ENCODE measurements at regions not wholly inside any gene's neighbourhood (a gene's known extent, or its start where the extent isn't known, plus 50 kb on each side); places are given as distances from the start of the nearest gene placed in this dataset.
"Not testable (repeated sequence)": the region's sequence is repeated elsewhere in the genome, so short reads cannot be mapped to it uniquely, and the experiment has no call there.

GRCh38 chr1:149712154-149712927, 70.2 kb upstream of the FCGR1A start (continued):
- TF ChIP-seq, protein P1, sequence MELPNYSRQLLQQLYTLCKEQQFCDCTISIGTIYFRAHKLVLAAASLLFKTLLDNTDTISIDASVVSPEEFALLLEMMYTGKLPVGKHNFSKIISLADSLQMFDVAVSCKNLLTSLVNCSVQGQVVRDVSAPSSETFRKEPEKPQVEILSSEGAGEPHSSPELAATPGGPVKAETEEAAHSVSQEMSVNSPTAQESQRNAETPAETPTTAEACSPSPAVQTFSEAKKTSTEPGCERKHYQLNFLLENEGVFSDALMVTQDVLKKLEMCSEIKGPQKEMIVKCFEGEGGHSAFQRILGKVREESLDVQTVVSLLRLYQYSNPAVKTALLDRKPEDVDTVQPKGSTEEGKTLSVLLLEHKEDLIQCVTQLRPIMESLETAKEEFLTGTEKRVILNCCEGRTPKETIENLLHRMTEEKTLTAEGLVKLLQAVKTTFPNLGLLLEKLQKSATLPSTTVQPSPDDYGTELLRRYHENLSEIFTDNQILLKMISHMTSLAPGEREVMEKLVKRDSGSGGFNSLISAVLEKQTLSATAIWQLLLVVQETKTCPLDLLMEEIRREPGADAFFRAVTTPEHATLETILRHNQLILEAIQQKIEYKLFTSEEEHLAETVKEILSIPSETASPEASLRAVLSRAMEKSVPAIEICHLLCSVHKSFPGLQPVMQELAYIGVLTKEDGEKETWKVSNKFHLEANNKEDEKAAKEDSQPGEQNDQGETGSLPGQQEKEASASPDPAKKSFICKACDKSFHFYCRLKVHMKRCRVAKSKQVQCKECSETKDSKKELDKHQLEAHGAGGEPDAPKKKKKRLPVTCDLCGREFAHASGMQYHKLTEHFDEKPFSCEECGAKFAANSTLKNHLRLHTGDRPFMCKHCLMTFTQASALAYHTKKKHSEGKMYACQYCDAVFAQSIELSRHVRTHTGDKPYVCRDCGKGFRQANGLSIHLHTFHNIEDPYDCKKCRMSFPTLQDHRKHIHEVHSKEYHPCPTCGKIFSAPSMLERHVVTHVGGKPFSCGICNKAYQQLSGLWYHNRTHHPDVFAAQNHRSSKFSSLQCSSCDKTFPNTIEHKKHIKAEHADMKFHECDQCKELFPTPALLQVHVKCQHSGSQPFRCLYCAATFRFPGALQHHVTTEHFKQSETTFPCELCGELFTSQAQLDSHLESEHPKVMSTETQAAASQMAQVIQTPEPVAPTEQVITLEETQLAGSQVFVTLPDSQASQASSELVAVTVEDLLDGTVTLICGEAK (IDR thresholded peaks at IDR 0.05): peak; percentile 79
- TF ChIP-seq, protein P1 (CRISPR knock-in tag; IDR thresholded peaks at IDR 0.05): not testable (repeated sequence)
- TF ChIP-seq POLR3G (IDR thresholded peaks at IDR 0.05; ENCODE audit: extremely low read depth, insufficient read length, insufficient replicate concordance): peak; percentile 30
- peak; percentile 65 for TF ChIP-seq TEAD4 (IDR thresholded peaks at IDR 0.05; ENCODE audit: low read length)
- TF ChIP-seq TEAD4 (CRISPR knock-in tag; IDR thresholded peaks at IDR 0.05; ENCODE audit: borderline replicate concordance): not testable (repeated sequence)

- H3K4me2 ChIP-seq (ENCODE audit: insufficient read depth, low read length); H3K79me2 ChIP-seq (ENCODE audit: control insufficient read depth, insufficient read depth, low read length); POLR2A ChIA-PET; DNase-seq (ENCODE audit: extremely low read depth in 1 of 4, low spot score in 3 of 4); CTCF ChIA-PET (ENCODE audit: low intra/inter-chr PET ratio); H3K27ac ChIP-seq (ENCODE audit: extremely low read depth, low read depth, low read length); H3K4me1 ChIP-seq (replicated peaks in 1 of 2; ENCODE audit: control insufficient read depth in 2 of 2, insufficient read depth in 2 of 2, low read length in 2 of 2); H4K20me1 ChIP-seq (replicated peaks; ENCODE audit: control insufficient read depth, insufficient read depth, low read length); H3K9me3 ChIP-seq (replicated peaks; ENCODE audit: control insufficient read depth, insufficient read depth, low read depth, low read length); H3K4me3 ChIP-seq; intact Hi-C loops (cut with micrococcal nuclease); H3K9me1 ChIP-seq (ENCODE audit: control insufficient read depth, insufficient read depth, low read length); ATAC-seq; H3K36me3 ChIP-seq (ENCODE audit: control insufficient read depth, insufficient read depth, low read length); FAIRE-seq; H3K9ac ChIP-seq (ENCODE audit: insufficient read depth in 1 of 2, low read depth in 2 of 2, low read length in 2 of 2); H2AFZ ChIP-seq (ENCODE audit: low read depth, low read length); in situ Hi-C loops (cut with MboI); BruUV-seq (replicated peaks); H3K27me3 ChIP-seq (ENCODE audit: control insufficient read depth in 2 of 2, insufficient read depth in 2 of 2, low read length in 2 of 2): not testable (repeated sequence)
- WGBS (ENCODE audit: insufficient coverage, low coverage, missing lambda C conversion rate): no CpG with 5 or more reads among the region's 6 CpGs
Measured at GRCh38 chr1:149713513-149713912, 69.0 kb upstream of the FCGR1A start.

- H3K27me3 ChIP-seq (ENCODE audit: control insufficient read depth in 2 of 2, insufficient read depth in 2 of 2, low read length in 2 of 2); DNase-seq (ENCODE audit: extremely low read depth in 1 of 4, low spot score in 3 of 4); H3K79me2 ChIP-seq (ENCODE audit: control insufficient read depth, insufficient read depth, low read length); POLR2A ChIA-PET; H3K9me3 ChIP-seq (replicated peaks; ENCODE audit: control insufficient read depth, insufficient read depth, low read depth, low read length); H3K4me1 ChIP-seq (replicated peaks in 1 of 2; ENCODE audit: control insufficient read depth in 2 of 2, insufficient read depth in 2 of 2, low read length in 2 of 2); H2AFZ ChIP-seq (ENCODE audit: low read depth, low read length); H3K9ac ChIP-seq (ENCODE audit: insufficient read depth in 1 of 2, low read depth in 2 of 2, low read length in 2 of 2); H4K20me1 ChIP-seq (replicated peaks; ENCODE audit: control insufficient read depth, insufficient read depth, low read length); H3K4me3 ChIP-seq; CTCF ChIA-PET (ENCODE audit: low intra/inter-chr PET ratio); BruUV-seq (replicated peaks); H3K36me3 ChIP-seq (ENCODE audit: control insufficient read depth, insufficient read depth, low read length); FAIRE-seq; H3K4me2 ChIP-seq (ENCODE audit: insufficient read depth, low read length); H3K9me1 ChIP-seq (ENCODE audit: control insufficient read depth, insufficient read depth, low read length); in situ Hi-C loops (cut with MboI); intact Hi-C loops (cut with micrococcal nuclease); H3K27ac ChIP-seq (ENCODE audit: extremely low read depth, low read depth, low read length): not testable (repeated sequence)
- 40% methylated on average over 1 of the region's 4 CpGs for WGBS (ENCODE audit: insufficient coverage, low coverage, missing lambda C conversion rate)
- peak; percentile 34; the same call in 2 of the 3 replicates for ATAC-seq
Measured at GRCh38 chr1:149713952-149714351, 68.5 kb upstream of the FCGR1A start.

All from K562 (cell line).